GM23338 (cell line): ENCODE measurements at regions not wholly inside any gene's neighbourhood (a gene's known extent, or its start where the extent isn't known, plus 50 kb on each side); places are given as distances from the start of the nearest gene placed in this dataset.

Experiments
- CREB1 ChIP-seq: fragments of 250-450 bp; sonication (Bioruptor Pico); IDR thresholded peaks from 2 replicates; pipeline ENCODE4 v1.5.0; 2020; ENCODE audit warnings: low read depth, mild to moderate bottlenecking, moderate library complexity
- EZH2 ChIP-seq: fragments of 200-600 bp; sonication (generic); IDR thresholded peaks from one replicate; pipeline ENCODE4 v1.8.0; 2017; ENCODE audit warnings: antibody characterized with exemption, mild to moderate bottlenecking, low read depth; ENCODE audit not compliant: unreplicated experiment
- EZH2phosphoT487 ChIP-seq: fragments of 200-600 bp; sonication (generic); IDR thresholded peaks from one replicate; pipeline ENCODE4 v1.8.1; 2018; ENCODE audit warnings: antibody characterized with exemption; ENCODE audit not compliant: unreplicated experiment
- JUNB ChIP-seq: IDR thresholded peaks from one replicate; pipeline ENCODE4 v1.6.1; 2016; ENCODE audit warnings: antibody characterized with exemption; ENCODE audit not compliant: unreplicated experiment
- NANOG ChIP-seq: IDR thresholded peaks from 2 replicates; pipeline ENCODE4 v1.6.1; 2016; ENCODE audit warnings: antibody characterized with exemption, borderline replicate concordance
- POLR2AphosphoS5 ChIP-seq: IDR thresholded peaks from 2 replicates; pipeline ENCODE4 v1.6.1; 2016; ENCODE audit warnings: antibody characterized with exemption, low read depth
- REST ChIP-seq: IDR thresholded peaks from one replicate; pipeline ENCODE4 v1.6.1; 2018; ENCODE audit warnings: antibody characterized with exemption; ENCODE audit not compliant: unreplicated experiment
- STAT1 ChIP-seq: IDR thresholded peaks from one replicate; pipeline ENCODE4 v1.6.1; 2016; ENCODE audit warnings: antibody characterized with exemption; ENCODE audit not compliant: unreplicated experiment
- ZNF114 ChIP-seq: fragments of 250-450 bp; sonication (Bioruptor Pico); IDR thresholded peaks from 2 replicates; pipeline ENCODE4 v1.5.0; 2020; ENCODE audit warnings: mild to moderate bottlenecking, moderate library complexity
- ZNF331 ChIP-seq: fragments of 250-450 bp; sonication (Bioruptor Pico); IDR thresholded peaks from 2 replicates; pipeline ENCODE4 v1.5.0; 2020; ENCODE audit warnings: low read depth, mild to moderate bottlenecking, moderate library complexity
- TF ChIP-seq, protein P1 (sequence below), 2 experiments: fragments of 200-600 bp in 1 of 2; sonication (generic) in 1 of 2; conservative IDR thresholded peaks; 2 replicates each; pipeline versions ENCODE4 v1.5.1 to v1.6.1; 2016 to 2017; ENCODE audit warnings: antibody characterized with exemption in 2 of 2, low read depth in 2 of 2, mild to moderate bottlenecking in 2 of 2, moderate library complexity in 1 of 2
- TF ChIP-seq, protein P2 (sequence below): fragments of 250-450 bp; sonication (Bioruptor Pico); IDR thresholded peaks from 2 replicates; pipeline ENCODE4 v1.5.0; 2020; ENCODE audit warnings: mild to moderate bottlenecking, moderate library complexity
- TF ChIP-seq, protein P3 (sequence below): IDR thresholded peaks from 2 replicates; pipeline ENCODE4 v1.6.1; 2016; ENCODE audit warnings: antibody characterized with exemption

DNA sequence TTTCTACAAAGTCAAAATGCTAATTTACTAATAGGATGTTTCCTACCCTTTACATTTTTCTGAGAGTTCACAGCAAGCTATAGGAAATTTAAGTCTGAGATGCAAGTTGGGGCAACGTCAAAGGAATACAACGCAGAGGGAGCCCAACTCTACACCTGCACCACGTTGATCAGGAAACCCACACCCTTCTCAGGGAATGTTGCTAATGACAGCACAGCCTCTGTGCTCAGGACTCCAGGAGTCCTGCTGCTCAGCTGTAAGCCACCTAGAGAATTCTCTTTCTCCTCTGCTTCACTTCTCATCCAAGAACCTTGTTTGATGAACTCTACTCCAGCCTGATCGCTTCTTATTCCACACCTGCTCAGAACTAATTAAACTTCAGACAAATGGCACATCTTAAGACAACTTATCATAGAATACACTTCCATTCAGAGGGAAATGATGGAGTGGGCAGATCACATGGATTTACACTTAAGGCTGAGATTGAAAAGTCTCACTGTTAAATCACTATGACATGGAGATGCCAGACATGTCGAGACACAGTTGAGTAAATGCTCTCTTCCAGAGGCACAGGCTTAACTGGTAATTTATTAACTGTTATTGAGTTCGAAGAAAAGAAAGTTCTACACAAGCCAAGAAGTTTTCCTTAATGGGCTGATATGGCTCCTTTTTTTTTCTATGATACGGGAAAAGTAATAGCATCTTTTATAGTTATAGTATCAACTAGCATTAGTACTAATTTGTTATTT is 811.6 kb upstream of the ARGLU1 start:
- TF ChIP-seq REST (no peak), EZH2phosphoT487 (no peak), EZH2 (no peak), POLR2AphosphoS5 (no peak), STAT1 (no peak), ZNF331 (no peak), NANOG (no peak), CREB1 (CRISPR knock-in tag) (no peak), JUNB (no peak), ZNF114 (CRISPR knock-in tag) (no peak)
- TF ChIP-seq, protein P1, sequence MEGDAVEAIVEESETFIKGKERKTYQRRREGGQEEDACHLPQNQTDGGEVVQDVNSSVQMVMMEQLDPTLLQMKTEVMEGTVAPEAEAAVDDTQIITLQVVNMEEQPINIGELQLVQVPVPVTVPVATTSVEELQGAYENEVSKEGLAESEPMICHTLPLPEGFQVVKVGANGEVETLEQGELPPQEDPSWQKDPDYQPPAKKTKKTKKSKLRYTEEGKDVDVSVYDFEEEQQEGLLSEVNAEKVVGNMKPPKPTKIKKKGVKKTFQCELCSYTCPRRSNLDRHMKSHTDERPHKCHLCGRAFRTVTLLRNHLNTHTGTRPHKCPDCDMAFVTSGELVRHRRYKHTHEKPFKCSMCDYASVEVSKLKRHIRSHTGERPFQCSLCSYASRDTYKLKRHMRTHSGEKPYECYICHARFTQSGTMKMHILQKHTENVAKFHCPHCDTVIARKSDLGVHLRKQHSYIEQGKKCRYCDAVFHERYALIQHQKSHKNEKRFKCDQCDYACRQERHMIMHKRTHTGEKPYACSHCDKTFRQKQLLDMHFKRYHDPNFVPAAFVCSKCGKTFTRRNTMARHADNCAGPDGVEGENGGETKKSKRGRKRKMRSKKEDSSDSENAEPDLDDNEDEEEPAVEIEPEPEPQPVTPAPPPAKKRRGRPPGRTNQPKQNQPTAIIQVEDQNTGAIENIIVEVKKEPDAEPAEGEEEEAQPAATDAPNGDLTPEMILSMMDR (conservative IDR thresholded peaks at IDR 0.05; ENCODE audit: low read depth in 2 of 2): no peak
- TF ChIP-seq, protein P2, sequence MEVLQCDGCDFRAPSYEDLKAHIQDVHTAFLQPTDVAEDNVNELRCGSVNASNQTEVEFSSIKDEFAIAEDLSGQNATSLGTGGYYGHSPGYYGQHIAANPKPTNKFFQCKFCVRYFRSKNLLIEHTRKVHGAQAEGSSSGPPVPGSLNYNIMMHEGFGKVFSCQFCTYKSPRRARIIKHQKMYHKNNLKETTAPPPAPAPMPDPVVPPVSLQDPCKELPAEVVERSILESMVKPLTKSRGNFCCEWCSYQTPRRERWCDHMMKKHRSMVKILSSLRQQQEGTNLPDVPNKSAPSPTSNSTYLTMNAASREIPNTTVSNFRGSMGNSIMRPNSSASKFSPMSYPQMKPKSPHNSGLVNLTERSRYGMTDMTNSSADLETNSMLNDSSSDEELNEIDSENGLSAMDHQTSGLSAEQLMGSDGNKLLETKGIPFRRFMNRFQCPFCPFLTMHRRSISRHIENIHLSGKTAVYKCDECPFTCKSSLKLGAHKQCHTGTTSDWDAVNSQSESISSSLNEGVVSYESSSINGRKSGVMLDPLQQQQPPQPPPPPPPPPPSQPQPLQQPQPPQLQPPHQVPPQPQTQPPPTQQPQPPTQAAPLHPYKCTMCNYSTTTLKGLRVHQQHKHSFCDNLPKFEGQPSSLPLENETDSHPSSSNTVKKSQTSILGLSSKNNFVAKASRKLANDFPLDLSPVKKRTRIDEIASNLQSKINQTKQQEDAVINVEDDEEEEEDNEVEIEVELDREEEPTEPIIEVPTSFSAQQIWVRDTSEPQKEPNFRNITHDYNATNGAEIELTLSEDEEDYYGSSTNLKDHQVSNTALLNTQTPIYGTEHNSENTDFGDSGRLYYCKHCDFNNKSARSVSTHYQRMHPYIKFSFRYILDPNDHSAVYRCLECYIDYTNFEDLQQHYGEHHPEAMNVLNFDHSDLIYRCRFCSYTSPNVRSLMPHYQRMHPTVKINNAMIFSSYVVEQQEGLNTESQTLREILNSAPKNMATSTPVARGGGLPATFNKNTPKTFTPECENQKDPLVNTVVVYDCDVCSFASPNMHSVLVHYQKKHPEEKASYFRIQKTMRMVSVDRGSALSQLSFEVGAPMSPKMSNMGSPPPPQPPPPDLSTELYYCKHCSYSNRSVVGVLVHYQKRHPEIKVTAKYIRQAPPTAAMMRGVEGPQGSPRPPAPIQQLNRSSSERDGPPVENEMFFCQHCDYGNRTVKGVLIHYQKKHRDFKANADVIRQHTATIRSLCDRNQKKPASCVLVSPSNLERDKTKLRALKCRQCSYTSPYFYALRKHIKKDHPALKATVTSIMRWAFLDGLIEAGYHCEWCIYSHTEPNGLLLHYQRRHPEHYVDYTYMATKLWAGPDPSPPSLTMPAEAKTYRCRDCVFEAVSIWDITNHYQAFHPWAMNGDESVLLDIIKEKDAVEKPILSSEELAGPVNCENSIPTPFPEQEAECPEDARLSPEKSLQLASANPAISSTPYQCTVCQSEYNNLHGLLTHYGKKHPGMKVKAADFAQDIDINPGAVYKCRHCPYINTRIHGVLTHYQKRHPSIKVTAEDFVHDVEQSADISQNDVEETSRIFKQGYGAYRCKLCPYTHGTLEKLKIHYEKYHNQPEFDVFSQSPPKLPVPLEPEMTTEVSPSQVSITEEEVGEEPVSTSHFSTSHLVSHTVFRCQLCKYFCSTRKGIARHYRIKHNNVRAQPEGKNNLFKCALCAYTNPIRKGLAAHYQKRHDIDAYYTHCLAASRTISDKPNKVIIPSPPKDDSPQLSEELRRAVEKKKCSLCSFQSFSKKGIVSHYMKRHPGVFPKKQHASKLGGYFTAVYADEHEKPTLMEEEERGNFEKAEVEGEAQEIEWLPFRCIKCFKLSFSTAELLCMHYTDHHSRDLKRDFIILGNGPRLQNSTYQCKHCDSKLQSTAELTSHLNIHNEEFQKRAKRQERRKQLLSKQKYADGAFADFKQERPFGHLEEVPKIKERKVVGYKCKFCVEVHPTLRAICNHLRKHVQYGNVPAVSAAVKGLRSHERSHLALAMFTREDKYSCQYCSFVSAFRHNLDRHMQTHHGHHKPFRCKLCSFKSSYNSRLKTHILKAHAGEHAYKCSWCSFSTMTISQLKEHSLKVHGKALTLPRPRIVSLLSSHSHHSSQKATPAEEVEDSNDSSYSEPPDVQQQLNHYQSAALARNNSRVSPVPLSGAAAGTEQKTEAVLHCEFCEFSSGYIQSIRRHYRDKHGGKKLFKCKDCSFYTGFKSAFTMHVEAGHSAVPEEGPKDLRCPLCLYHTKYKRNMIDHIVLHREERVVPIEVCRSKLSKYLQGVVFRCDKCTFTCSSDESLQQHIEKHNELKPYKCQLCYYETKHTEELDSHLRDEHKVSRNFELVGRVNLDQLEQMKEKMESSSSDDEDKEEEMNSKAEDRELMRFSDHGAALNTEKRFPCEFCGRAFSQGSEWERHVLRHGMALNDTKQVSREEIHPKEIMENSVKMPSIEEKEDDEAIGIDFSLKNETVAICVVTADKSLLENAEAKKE: no peak
- TF ChIP-seq, protein P3, sequence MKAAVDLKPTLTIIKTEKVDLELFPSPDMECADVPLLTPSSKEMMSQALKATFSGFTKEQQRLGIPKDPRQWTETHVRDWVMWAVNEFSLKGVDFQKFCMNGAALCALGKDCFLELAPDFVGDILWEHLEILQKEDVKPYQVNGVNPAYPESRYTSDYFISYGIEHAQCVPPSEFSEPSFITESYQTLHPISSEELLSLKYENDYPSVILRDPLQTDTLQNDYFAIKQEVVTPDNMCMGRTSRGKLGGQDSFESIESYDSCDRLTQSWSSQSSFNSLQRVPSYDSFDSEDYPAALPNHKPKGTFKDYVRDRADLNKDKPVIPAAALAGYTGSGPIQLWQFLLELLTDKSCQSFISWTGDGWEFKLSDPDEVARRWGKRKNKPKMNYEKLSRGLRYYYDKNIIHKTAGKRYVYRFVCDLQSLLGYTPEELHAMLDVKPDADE: no peak
